Activated naive CD8-positive, alpha-beta T cell treated with anti-CD3 and anti-CD28 coated beads for 36 hours (primary cell): ENCODE measurements at regions not wholly inside any gene's neighbourhood (a gene's known extent, or its start where the extent isn't known, plus 50 kb on each side); places are given as distances from the start of the nearest gene placed in this dataset.

Experiments used
- DNase-seq: peaks from one replicate; pipeline ENCODE4 v3.0.0; 2021
- H3K27ac Mint-ChIP-seq: one replicate; pipeline ENCODE4 v1.8.0; 2022; ENCODE audit warnings: mild to moderate bottlenecking, moderate library complexity, mixed read lengths
- H3K27me3 Mint-ChIP-seq: one replicate; pipeline ENCODE4 v1.8.0; 2022; ENCODE audit warnings: mild to moderate bottlenecking, mixed read lengths
- H3K36me3 Mint-ChIP-seq: one replicate; pipeline ENCODE4 v1.8.0; 2021; ENCODE audit warnings: mild to moderate bottlenecking, mixed read lengths
- H3K4me1 Mint-ChIP-seq: one replicate; pipeline ENCODE4 v1.8.0; 2021; ENCODE audit warnings: mixed read lengths
- H3K4me3 Mint-ChIP-seq: one replicate; pipeline ENCODE4 v1.8.0; 2022; ENCODE audit warnings: mild to moderate bottlenecking, moderate library complexity, mixed read lengths
- H3K9me3 Mint-ChIP-seq: one replicate; pipeline ENCODE4 v1.8.0; 2022; ENCODE audit warnings: mixed read lengths

DNA sequence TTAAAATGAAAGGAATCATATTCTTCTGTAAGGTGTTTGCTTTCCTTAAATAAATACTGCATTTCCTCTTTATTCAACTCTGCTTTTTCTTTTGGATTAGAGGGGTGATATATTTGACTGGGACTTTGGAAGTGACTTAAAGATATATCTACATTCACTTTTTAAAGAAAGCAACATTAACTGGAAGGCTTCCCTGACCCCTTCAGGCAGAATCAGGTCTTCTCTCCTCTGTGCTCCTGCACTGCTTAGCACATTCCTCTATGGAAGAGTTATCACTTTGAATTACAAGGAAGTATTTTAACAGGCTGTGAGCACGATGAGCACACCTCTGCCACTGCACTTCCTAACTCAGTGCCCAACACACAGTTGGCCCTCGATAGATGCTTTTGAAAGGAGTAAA lies 59.2 kb upstream of the POU3F2 start:
- no peaks in the 10 kb centered on the region for H3K4me1 Mint-ChIP-seq
- peaks cover 56% of the 10 kb centered on the region for H3K27me3 Mint-ChIP-seq
- no peak overlapping the region for H3K4me3 Mint-ChIP-seq
- no peaks in the 10 kb centered on the region for H3K9me3 Mint-ChIP-seq
- no peak for DNase-seq
- H3K36me3 Mint-ChIP-seq, result no peaks in the 10 kb centered on the region
- no peak overlapping the region for H3K27ac Mint-ChIP-seq

DNA sequence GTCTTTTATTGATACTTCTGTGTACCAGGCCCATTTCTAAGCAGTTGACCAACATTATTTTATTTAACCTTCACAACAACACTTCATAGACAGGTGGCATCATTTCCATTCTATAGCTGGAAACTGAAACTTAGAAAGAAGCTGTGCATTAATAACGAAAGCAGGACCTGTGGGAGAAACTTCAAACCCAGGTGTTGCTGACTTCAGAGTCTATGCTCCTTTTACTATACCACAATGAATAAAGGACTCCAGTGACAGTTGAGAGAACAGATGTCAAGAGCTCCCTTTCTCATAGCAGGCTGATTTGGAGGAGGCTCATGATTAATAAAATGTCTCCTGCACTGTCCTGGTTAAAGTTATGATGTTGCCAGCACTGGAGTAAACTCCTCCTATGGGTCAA lies 56.6 kb upstream of the POU3F2 start:
- Mint-ChIP-seq H3K27me3 (peaks cover 47% of the 10 kb centered on the region), H3K4me3 (no peak overlapping the region), H3K36me3 (no peaks in the 10 kb centered on the region), H3K9me3 (no peaks in the 10 kb centered on the region), H3K27ac (no peak overlapping the region), H3K4me1 (no peaks in the 10 kb centered on the region)
- no peak for DNase-seq

GRCh38 chr6:98779618-98780017 lies 54.8 kb upstream of the POU3F2 start:
- peaks cover 41% of the 10 kb centered on the region for H3K27me3 Mint-ChIP-seq
- no peak overlapping the region for H3K27ac Mint-ChIP-seq
- no peaks in the 10 kb centered on the region for H3K36me3 Mint-ChIP-seq
- DNase-seq, result no peak
- no peaks in the 10 kb centered on the region for H3K9me3 Mint-ChIP-seq
- no peak overlapping the region for H3K4me3 Mint-ChIP-seq
- H3K4me1 Mint-ChIP-seq, result no peaks in the 10 kb centered on the region

GRCh38 chr6:98782772-98783171 lies 51.6 kb upstream of the POU3F2 start:
- no peaks in the 10 kb centered on the region for H3K9me3 Mint-ChIP-seq
- DNase-seq, result no peak
- no peak overlapping the region for H3K27ac Mint-ChIP-seq

DNA sequence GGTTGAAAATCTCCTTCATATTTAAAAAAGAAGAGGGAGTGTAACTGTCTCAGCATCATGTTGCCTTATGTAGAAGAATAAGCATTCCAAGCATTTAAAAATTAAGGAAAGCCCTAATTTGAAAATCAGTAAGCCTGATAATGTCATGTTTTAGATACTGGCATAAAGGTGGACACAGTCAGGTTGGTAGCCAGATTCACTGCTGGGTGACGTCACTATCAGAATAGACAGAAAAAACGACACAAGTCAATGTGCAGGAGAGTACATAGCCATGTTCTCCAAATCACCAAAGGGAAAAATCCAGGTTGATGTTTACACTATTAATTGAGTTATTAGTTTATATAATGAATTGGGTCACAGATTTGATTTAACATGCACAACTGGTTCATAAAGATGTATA lies 50.8 kb upstream of the POU3F2 start:
- H3K36me3 Mint-ChIP-seq, result no peaks in the 10 kb centered on the region
- no peak overlapping the region for H3K4me3 Mint-ChIP-seq
- no peak for DNase-seq
- H3K4me1 Mint-ChIP-seq, result no peaks in the 10 kb centered on the region
- H3K27ac Mint-ChIP-seq, result no peak overlapping the region
- no peaks in the 10 kb centered on the region for H3K9me3 Mint-ChIP-seq
- H3K27me3 Mint-ChIP-seq, result peaks cover 40% of the 10 kb centered on the region

More at GRCh38 chr6:98782772-98783171, 51.6 kb upstream of the POU3F2 start:
- peaks cover 38% of the 10 kb centered on the region for H3K27me3 Mint-ChIP-seq
- H3K4me3 Mint-ChIP-seq, result no peak overlapping the region
- no peaks in the 10 kb centered on the region for H3K4me1 Mint-ChIP-seq
- no peaks in the 10 kb centered on the region for H3K36me3 Mint-ChIP-seq
